ENCODE measurements at regions not wholly inside any gene's neighbourhood (a gene's known extent, or its start where the extent isn't known, plus 50 kb on each side); places are given as distances from the start of the nearest gene placed in this dataset.

GRCh38 chr16:55392701-55393100 is 68.7 kb downstream of the IRX6 start:
- Mint-ChIP-seq H3K27ac (no peak overlapping the region), H3K9me3 (no peaks in the 10 kb centered on the region), H3K36me3 (ENCODE audit: low read depth) (no peaks in the 10 kb centered on the region), H3K4me1 (peaks cover 32% of the 10 kb centered on the region), H3K4me3 (no peak overlapping the region), H3K27me3 (ENCODE audit: insufficient read depth, low read depth, poor library complexity) (peaks cover 4% of the 10 kb centered on the region)
- H3K36me3 ChIP-seq (ENCODE audit: insufficient read depth) = no peaks in the 10 kb centered on the region
- no peak overlapping the region for H3K4me3 ChIP-seq
- ATAC-seq (no peak), DNase-seq (ENCODE audit: low spot score) (no peak)
- no peaks in the 10 kb centered on the region for H3K79me2 ChIP-seq (replicated peaks; ENCODE audit: insufficient read depth)
- H3K4me1 ChIP-seq (ENCODE audit: insufficient read depth) = peaks cover 33% of the 10 kb centered on the region
- H3K4me2 ChIP-seq = no peak overlapping the region
- no peak overlapping the region for H3K27ac ChIP-seq (ENCODE audit: low read depth)
- H4K20me1 ChIP-seq (replicated peaks; ENCODE audit: insufficient read depth) = no peaks in the 10 kb centered on the region
- peaks cover 8% of the 10 kb centered on the region for H3K9me2 ChIP-seq (ENCODE audit: insufficient read depth)
- TF ChIP-seq EZH2phosphoT487 (IDR thresholded peaks at IDR 0.05; ENCODE audit: unreplicated experiment) (no peak), CREB1 (CRISPR knock-in tag; IDR thresholded peaks at IDR 0.05; ENCODE audit: low read depth) (no peak), CTCF (conservative IDR thresholded peaks at IDR 0.05; ENCODE audit: low read depth in 2 of 2) (no peak), ZNF331 (CRISPR knock-in tag; IDR thresholded peaks at IDR 0.05; ENCODE audit: low read depth) (no peak), ZNF114 (CRISPR knock-in tag; IDR thresholded peaks at IDR 0.05) (no peak), JUNB (IDR thresholded peaks at IDR 0.05; ENCODE audit: unreplicated experiment) (no peak), NANOG (IDR thresholded peaks at IDR 0.05; ENCODE audit: borderline replicate concordance) (no peak), REST (IDR thresholded peaks at IDR 0.05; ENCODE audit: unreplicated experiment) (no peak), EZH2 (IDR thresholded peaks at IDR 0.05; ENCODE audit: low read depth, unreplicated experiment) (no peak), POLR2AphosphoS5 (IDR thresholded peaks at IDR 0.05; ENCODE audit: low read depth) (no peak), STAT1 (IDR thresholded peaks at IDR 0.05; ENCODE audit: unreplicated experiment) (no peak)
- TF ChIP-seq, protein P1, sequence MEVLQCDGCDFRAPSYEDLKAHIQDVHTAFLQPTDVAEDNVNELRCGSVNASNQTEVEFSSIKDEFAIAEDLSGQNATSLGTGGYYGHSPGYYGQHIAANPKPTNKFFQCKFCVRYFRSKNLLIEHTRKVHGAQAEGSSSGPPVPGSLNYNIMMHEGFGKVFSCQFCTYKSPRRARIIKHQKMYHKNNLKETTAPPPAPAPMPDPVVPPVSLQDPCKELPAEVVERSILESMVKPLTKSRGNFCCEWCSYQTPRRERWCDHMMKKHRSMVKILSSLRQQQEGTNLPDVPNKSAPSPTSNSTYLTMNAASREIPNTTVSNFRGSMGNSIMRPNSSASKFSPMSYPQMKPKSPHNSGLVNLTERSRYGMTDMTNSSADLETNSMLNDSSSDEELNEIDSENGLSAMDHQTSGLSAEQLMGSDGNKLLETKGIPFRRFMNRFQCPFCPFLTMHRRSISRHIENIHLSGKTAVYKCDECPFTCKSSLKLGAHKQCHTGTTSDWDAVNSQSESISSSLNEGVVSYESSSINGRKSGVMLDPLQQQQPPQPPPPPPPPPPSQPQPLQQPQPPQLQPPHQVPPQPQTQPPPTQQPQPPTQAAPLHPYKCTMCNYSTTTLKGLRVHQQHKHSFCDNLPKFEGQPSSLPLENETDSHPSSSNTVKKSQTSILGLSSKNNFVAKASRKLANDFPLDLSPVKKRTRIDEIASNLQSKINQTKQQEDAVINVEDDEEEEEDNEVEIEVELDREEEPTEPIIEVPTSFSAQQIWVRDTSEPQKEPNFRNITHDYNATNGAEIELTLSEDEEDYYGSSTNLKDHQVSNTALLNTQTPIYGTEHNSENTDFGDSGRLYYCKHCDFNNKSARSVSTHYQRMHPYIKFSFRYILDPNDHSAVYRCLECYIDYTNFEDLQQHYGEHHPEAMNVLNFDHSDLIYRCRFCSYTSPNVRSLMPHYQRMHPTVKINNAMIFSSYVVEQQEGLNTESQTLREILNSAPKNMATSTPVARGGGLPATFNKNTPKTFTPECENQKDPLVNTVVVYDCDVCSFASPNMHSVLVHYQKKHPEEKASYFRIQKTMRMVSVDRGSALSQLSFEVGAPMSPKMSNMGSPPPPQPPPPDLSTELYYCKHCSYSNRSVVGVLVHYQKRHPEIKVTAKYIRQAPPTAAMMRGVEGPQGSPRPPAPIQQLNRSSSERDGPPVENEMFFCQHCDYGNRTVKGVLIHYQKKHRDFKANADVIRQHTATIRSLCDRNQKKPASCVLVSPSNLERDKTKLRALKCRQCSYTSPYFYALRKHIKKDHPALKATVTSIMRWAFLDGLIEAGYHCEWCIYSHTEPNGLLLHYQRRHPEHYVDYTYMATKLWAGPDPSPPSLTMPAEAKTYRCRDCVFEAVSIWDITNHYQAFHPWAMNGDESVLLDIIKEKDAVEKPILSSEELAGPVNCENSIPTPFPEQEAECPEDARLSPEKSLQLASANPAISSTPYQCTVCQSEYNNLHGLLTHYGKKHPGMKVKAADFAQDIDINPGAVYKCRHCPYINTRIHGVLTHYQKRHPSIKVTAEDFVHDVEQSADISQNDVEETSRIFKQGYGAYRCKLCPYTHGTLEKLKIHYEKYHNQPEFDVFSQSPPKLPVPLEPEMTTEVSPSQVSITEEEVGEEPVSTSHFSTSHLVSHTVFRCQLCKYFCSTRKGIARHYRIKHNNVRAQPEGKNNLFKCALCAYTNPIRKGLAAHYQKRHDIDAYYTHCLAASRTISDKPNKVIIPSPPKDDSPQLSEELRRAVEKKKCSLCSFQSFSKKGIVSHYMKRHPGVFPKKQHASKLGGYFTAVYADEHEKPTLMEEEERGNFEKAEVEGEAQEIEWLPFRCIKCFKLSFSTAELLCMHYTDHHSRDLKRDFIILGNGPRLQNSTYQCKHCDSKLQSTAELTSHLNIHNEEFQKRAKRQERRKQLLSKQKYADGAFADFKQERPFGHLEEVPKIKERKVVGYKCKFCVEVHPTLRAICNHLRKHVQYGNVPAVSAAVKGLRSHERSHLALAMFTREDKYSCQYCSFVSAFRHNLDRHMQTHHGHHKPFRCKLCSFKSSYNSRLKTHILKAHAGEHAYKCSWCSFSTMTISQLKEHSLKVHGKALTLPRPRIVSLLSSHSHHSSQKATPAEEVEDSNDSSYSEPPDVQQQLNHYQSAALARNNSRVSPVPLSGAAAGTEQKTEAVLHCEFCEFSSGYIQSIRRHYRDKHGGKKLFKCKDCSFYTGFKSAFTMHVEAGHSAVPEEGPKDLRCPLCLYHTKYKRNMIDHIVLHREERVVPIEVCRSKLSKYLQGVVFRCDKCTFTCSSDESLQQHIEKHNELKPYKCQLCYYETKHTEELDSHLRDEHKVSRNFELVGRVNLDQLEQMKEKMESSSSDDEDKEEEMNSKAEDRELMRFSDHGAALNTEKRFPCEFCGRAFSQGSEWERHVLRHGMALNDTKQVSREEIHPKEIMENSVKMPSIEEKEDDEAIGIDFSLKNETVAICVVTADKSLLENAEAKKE (CRISPR knock-in tag; IDR thresholded peaks at IDR 0.05) = no peak
- TF ChIP-seq, protein P2, sequence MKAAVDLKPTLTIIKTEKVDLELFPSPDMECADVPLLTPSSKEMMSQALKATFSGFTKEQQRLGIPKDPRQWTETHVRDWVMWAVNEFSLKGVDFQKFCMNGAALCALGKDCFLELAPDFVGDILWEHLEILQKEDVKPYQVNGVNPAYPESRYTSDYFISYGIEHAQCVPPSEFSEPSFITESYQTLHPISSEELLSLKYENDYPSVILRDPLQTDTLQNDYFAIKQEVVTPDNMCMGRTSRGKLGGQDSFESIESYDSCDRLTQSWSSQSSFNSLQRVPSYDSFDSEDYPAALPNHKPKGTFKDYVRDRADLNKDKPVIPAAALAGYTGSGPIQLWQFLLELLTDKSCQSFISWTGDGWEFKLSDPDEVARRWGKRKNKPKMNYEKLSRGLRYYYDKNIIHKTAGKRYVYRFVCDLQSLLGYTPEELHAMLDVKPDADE (IDR thresholded peaks at IDR 0.05) = no peak
- no peak overlapping the region for H2AFZ ChIP-seq
- no peaks in the 10 kb centered on the region for H3F3A ChIP-seq (replicated peaks; ENCODE audit: low read depth)
- H3K27me3 ChIP-seq (ENCODE audit: insufficient read depth) = no peaks in the 10 kb centered on the region

All from GM23338 (cell line).